Natural killer cell (primary cell): ENCODE measurements at regions not wholly inside any gene's neighbourhood (a gene's known extent, or its start where the extent isn't known, plus 50 kb on each side); places are given as distances from the start of the nearest gene placed in this dataset.

Experiments used
- ATAC-seq, 3 donors: fragments of 150-1000 bp in 2 of 3; fragments of 200-7000 bp in 1 of 3; cut with Tn5 transposase; 1 replicate in 1 of 3; 2 replicates in 2 of 3; pipeline ENCODE4 v1.10.0; 2021; ENCODE audit warnings: mild to moderate bottlenecking in 2 of 3, moderate library complexity in 2 of 3
- DNase-seq, 2 donors: peaks; one replicate each; pipeline versions ENCODE4 v3.0.0 to v3.0.0-alpha.2; 2013 to 2021; ENCODE audit warnings: mixed read lengths in 1 of 2
- H3K27ac ChIP-seq: one replicate; pipeline ENCODE4 v1.5.1; 2013; ENCODE audit warnings: mild to moderate bottlenecking, low read length
- H3K27me3 ChIP-seq: one replicate; pipeline ENCODE4 v1.6.1; 2013; ENCODE audit warnings: low read length; ENCODE audit not compliant: control insufficient read depth, insufficient read depth
- H3K36me3 ChIP-seq: one replicate; pipeline ENCODE4 v1.6.1; 2013; ENCODE audit warnings: low read length; ENCODE audit not compliant: control insufficient read depth, insufficient read depth
- H3K4me1 ChIP-seq: one replicate; pipeline ENCODE4 v1.6.1; 2013; ENCODE audit warnings: low read length; ENCODE audit not compliant: control insufficient read depth, insufficient read depth
- H3K4me3 ChIP-seq: one replicate; pipeline ENCODE4 v1.5.1; 2013; ENCODE audit warnings: low read length
- H3K9me3 ChIP-seq: one replicate; pipeline ENCODE4 v1.6.1; 2013; ENCODE audit warnings: low read length; ENCODE audit not compliant: control insufficient read depth, insufficient read depth
- H3K27ac Mint-ChIP-seq, 2 donors: one replicate each; pipeline ENCODE4 v1.8.0; 2022; ENCODE audit warnings: mild to moderate bottlenecking in 2 of 2, mixed read lengths in 2 of 2, moderate library complexity in 1 of 2
- H3K27me3 Mint-ChIP-seq, 2 donors: one replicate each; pipeline ENCODE4 v1.8.0; 2022; ENCODE audit warnings: low read depth in 2 of 2, mixed read lengths in 2 of 2
- H3K36me3 Mint-ChIP-seq: one replicate; pipeline ENCODE4 v1.8.0; 2022; ENCODE audit warnings: mixed read lengths
- H3K4me1 Mint-ChIP-seq, 2 donors: one replicate each; pipeline ENCODE4 v1.8.0; 2022; ENCODE audit warnings: mixed read lengths in 2 of 2
- H3K4me3 Mint-ChIP-seq: one replicate; pipeline ENCODE4 v1.8.0; 2022; ENCODE audit warnings: mild to moderate bottlenecking, moderate library complexity, mixed read lengths
- H3K9me3 Mint-ChIP-seq, 2 donors: one replicate each; pipeline ENCODE4 v1.8.0; 2022; ENCODE audit warnings: mixed read lengths in 2 of 2
- CTCF ChIP-seq: fragments of 200-600 bp; IDR thresholded peaks from one replicate; pipeline ENCODE4 v1.8.0; 2022; ENCODE audit warnings: antibody characterized with exemption
- WGBS: methylation state at CpG from one replicate; pipeline ENCODE4 v1.1.7; 2013; ENCODE audit warnings: missing lambda C conversion rate; ENCODE audit not compliant: insufficient coverage; 5-methylcytosine and 5-hydroxymethylcytosine counted together
- intact Hi-C: fragments of 100-400 bp; cut with micrococcal nuclease; formaldehyde crosslinking; loops from one replicate; pipeline ENCODE4 v1.14.2; 2022

- Mint-ChIP-seq H3K27ac (no peak overlapping the region), H3K4me3 (no peak overlapping the region), H3K36me3 (no peaks in the 10 kb centered on the region), H3K9me3 (no peaks in the 10 kb centered on the region), H3K27me3 (no peaks in the 10 kb centered on the region), H3K4me1 (no peaks in the 10 kb centered on the region)
- H3K4me3 ChIP-seq = no peak overlapping the region
- no CpG with 5 or more reads among the region's 2 CpGs for WGBS
- intact Hi-C loops = loop anchor here (10.0 kb wide), 1 partner anchor 346 kb away; no protein-coding TSS in a partner anchor
- H3K9me3 ChIP-seq = no peaks in the 10 kb centered on the region
- DNase-seq = peak in 1 of 2 donors; percentile 71
- H3K4me1 ChIP-seq = no peaks in the 10 kb centered on the region
- no peaks in the 10 kb centered on the region for H3K27me3 ChIP-seq
- ATAC-seq = peak in 1 of 3 donors; percentile 45
- TF ChIP-seq CTCF = peak; percentile 62
- H3K36me3 ChIP-seq = no peaks in the 10 kb centered on the region
- H3K27ac ChIP-seq = no peak overlapping the region
Measured at GRCh38 chr2:195318440-195319111, 338.4 kb upstream of the SLC39A10 start.

- Histone ChIP-seq H3K4me3 (no peak overlapping the region), H3K27me3 (no peaks in the 10 kb centered on the region), H3K4me1 (no peaks in the 10 kb centered on the region), H3K9me3 (no peaks in the 10 kb centered on the region), H3K36me3 (no peaks in the 10 kb centered on the region), H3K27ac (no peak overlapping the region)
- H3K36me3 Mint-ChIP-seq = no peaks in the 10 kb centered on the region
- WGBS = 91% methylated on average over 2 of the region's 3 CpGs
- H3K27ac Mint-ChIP-seq = no peak overlapping the region
- no peaks in the 10 kb centered on the region for H3K4me1 Mint-ChIP-seq
- DNase-seq (no peak), ATAC-seq (no peak)
- intact Hi-C loops = loop anchor here (10.0 kb wide), 1 partner anchor 347 kb away; no protein-coding TSS in a partner anchor
- H3K27me3 Mint-ChIP-seq = no peaks in the 10 kb centered on the region
- no peaks in the 10 kb centered on the region for H3K9me3 Mint-ChIP-seq
- H3K4me3 Mint-ChIP-seq = no peak overlapping the region
- no peak for TF ChIP-seq CTCF
Measured at GRCh38 chr2:195317550-195317949, 339.5 kb upstream of the SLC39A10 start.

- no peak for DNase-seq
- Histone ChIP-seq H3K27me3 (no peaks in the 10 kb centered on the region), H3K9me3 (no peaks in the 10 kb centered on the region), H3K4me3 (no peak overlapping the region), H3K27ac (no peak overlapping the region), H3K36me3 (no peaks in the 10 kb centered on the region), H3K4me1 (no peaks in the 10 kb centered on the region)
- Mint-ChIP-seq H3K9me3 (no peaks in the 10 kb centered on the region), H3K4me1 (no peaks in the 10 kb centered on the region), H3K27ac (no peak overlapping the region), H3K27me3 (no peaks in the 10 kb centered on the region), H3K4me3 (no peak overlapping the region), H3K36me3 (no peaks in the 10 kb centered on the region)
- TF ChIP-seq CTCF = no peak
- no peak for ATAC-seq
- intact Hi-C loops = loop anchor here (10.0 kb wide), 1 partner anchor 348 kb away; no protein-coding TSS in a partner anchor
Measured at GRCh38 chr2:195316486-195316885, 340.5 kb upstream of the SLC39A10 start.

GRCh38 chr2:195313962-195314361, 343.1 kb upstream of the SLC39A10 start:
- TF ChIP-seq CTCF = no peak
- no peak overlapping the region for H3K27ac ChIP-seq
- H3K4me3 ChIP-seq = no peak overlapping the region
- no peaks in the 10 kb centered on the region for H3K36me3 Mint-ChIP-seq
- H3K27me3 ChIP-seq = no peaks in the 10 kb centered on the region
- ATAC-seq (no peak), DNase-seq (no peak)
- no peak overlapping the region for H3K27ac Mint-ChIP-seq
- no peaks in the 10 kb centered on the region for H3K9me3 ChIP-seq
- H3K9me3 Mint-ChIP-seq = no peaks in the 10 kb centered on the region
- no CpG with 5 or more reads among the region's 1 CpG for WGBS
- no peak overlapping the region for H3K4me3 Mint-ChIP-seq
- no peaks in the 10 kb centered on the region for H3K4me1 Mint-ChIP-seq
- H3K27me3 Mint-ChIP-seq = no peaks in the 10 kb centered on the region
- no peaks in the 10 kb centered on the region for H3K4me1 ChIP-seq
- intact Hi-C loops = loop anchor here (10.0 kb wide), 1 partner anchor 351 kb away; no protein-coding TSS in a partner anchor
- H3K36me3 ChIP-seq = no peaks in the 10 kb centered on the region
